NCI-H2196 (cell line): ENCODE measurements at regions not wholly inside any gene's neighbourhood (a gene's known extent, or its start where the extent isn't known, plus 50 kb on each side); places are given as distances from the start of the nearest gene placed in this dataset.
"Not testable (repeated sequence)": the region's sequence is repeated elsewhere in the genome, so short reads cannot be mapped to it uniquely, and the experiment has no call there.

Experiments
- DNase-seq: peaks from one replicate; lab custom pipeline; 2025; ENCODE audit not compliant: unreplicated experiment; lab: John Stamatoyannopoulos, UW

DNA sequence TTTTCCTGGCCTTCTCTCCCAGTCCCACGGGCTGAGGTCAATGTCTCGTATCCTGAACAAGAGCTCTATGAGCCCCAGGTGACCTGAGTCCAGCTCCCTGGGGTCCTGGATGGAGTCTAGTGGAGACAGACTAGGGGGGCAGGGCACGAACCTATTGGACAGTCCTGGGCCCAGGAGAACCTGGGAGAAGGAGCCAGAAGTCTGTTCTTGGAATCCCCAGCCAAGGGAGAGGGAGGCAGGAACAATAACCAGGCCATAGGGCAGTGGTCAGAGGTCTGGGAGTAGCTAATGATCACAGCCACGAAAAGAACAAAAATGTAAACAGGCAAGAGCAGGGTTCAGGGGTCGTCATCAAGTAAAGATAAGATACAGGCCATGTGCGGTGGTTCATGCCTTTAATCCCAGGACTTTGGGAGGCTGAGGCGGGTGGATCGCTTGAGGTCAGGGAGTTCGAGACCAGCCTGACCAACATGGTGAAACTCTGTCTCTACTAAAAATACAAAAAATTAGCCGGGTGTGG is 60.8 kb downstream of the COPRS start:
- DNase-seq, result no peak

DNA sequence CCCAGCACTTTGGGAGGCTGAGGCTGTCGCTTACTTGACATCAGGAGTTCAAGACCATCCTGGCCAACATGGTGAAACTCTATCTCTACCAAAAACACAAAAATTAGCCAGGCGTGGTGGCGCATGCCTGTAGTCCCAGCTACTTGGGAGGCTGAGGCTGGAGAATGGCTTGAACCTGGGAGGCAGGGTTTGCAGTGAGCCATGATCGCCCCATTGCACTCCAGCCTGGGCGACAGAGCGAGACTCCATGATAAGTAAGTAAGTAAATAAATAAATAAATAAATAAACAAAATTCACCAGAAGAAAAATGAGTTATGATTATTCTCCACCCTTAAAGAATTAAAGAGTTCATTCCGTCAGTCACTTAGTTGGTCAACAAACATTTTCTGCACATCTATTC is 63.1 kb downstream of the COPRS start:
- not testable (repeated sequence) for DNase-seq

DNA sequence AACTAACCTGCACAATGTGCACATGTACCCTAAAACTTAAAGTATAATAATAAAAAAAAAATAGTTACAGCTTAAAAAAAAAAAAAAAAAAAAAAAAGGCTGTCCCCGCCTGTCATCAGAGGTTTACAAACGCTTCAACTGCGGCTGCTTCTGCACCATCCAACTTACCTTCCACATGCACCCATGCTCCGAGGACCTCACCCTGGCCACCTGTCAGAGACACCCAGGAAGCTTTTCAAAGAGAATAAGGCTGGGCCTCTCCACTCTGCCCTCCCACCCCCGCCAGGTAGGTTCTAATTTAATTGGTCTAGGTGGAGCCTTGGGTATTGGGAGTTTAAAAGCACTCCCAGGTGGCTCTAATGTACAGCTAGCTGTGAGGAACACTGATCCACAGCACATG is 64.9 kb downstream of the COPRS start:
- no peak for DNase-seq

DNA sequence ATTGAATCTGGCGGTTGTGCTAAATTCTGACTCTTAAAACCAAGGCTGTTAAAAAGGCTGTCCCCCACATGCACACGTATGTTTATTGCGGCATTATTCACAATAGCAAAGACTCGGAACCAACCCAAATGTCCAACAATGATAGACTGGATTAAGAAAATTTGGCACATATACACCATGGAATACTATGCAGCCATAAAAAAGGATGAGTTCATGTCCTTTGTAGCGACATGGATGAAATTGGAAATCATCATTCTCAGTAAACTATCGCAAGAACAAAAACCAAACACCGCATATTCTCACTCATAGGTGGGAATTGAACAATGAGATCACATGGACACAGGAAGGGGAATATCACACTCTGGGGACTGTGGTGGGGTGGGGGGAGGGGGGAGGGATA is 65.4 kb downstream of the COPRS start:
- DNase-seq, result not testable (repeated sequence)

DNA sequence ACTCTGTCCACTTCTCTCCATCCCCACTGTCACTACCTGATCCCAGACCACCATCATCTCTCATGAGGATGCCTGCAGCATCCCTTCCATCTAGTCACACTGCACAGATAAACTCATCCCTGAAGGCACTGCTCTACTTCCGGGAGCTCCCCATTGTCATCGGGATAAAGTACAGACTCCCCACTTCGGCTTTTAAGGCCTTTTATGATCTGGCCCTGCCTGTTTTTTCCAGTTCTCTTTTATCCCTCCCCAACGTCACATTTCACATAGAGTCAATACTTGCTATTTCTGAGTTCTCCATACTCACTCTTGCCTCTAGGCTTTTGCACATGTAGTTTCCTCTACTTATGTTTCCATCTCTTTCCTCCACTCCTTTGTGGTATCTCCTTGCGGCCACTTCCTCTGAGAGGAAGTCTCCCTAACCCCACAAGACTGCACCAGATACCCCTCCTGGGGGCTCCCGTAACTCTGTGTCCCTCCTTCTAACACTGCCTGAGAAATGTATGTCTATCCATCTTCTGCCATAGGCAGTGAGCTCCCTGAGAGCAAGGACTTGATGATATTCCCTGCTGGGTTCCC is 66.9 kb downstream of the COPRS start:
- DNase-seq, result no peak

DNA sequence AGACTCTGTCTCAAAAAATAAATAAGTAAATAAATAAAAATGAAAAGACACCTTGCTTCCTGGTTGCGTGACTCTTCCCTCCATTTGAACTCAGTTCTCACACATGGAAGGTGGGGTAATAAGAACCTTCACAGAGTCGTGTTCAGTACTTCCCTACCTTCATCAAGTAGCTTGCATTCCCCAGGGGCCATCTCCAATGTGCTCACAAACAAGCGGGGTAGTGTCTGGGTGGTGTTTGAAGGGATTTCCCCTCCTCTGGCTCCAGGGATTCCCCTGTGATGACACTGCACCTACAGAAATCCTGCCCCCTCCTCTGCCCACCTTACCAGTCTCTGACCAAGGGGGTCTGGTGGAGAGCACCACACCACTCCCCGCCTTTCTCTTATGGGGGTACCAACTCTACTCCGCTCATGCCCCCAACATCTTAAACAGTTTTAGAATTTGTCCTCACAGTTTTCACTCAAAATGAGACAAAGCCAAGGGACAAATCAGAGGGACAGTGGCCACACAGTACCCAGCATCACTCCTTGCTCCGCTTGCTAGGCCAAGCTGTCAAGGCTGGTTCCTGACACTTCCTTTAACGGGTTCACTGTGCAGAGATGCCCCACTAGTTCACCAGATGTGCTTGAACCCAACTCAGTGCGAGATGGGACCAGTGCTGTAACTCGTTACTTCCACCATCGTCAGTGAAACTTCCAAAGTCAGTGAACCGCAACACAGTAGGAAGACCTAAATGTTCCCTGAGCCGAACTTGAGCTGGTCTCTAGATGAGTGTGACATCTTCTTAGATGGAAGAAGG is 69.1 kb downstream of the COPRS start:
- no peak for DNase-seq

DNA sequence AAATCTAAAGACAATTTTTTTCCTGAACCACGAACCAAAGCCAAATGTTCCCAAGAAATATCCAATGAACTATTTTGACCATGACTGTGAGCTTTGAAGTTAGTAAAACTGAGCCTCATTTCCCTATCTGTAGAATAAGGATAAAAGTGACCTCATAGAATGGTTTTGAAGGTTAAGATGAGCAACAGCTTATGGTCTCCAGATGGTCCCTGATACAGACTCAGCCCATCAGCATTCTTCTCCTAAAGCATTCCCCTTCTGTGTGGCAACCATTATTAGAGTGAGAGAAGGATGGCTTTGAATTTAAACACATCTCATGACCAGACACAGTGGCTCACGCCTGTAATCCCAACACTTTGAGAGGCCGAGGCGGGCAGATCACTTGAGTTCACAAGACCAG is 70.1 kb downstream of the COPRS start:
- no peak for DNase-seq

DNA sequence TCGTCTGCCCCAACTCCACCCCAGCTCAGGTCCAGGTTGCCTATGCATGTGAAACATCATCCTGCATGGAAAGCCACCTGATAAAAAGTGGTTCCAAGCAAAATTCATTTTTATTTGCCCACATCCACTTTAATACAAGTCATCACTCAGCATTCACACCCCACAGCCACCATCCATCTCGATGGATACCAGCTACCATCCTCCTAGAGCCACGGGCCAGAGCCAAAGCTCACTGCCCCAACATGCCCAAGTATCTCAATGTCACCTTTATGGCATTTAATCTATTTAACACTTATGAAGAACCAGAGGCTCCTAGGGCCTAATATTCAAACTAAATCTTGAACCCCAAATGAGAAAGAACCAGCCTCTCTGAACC is 70.5 kb downstream of the COPRS start:
- DNase-seq, result no peak

DNA sequence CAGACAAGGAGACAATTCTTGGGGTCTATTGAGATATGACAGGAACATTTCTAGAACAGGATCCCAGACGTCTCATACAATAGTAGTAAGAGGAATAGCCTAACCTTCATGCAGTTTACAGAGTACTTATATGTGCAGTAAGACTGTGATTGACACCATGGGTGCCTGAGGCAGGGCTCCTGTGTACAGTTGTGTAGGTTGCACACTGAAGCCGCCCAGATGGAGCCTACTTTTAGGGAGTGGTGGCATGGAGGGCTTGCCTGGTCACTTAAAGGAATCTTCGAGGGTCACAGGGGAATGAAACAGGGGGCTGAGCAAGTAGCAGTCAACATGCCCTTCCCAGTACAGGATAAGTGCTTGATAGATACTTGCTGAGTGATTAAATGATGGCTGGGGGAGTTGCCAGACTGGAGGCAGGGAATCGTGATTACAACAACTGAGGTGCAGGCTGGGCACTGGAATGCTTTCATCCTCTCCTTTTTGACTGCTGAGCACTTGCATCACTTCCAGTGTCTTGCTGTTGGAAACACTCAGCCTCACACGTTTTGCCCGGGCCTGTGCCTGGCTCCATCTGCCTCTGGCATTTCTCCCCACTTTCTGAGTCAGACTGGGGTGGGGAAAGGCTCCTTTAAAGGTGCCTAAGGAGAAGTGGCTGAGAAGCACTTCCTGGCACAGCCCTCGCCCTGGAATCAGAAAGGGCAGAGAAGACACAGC is 71.0 kb downstream of the COPRS start:
- no peak for DNase-seq

DNA sequence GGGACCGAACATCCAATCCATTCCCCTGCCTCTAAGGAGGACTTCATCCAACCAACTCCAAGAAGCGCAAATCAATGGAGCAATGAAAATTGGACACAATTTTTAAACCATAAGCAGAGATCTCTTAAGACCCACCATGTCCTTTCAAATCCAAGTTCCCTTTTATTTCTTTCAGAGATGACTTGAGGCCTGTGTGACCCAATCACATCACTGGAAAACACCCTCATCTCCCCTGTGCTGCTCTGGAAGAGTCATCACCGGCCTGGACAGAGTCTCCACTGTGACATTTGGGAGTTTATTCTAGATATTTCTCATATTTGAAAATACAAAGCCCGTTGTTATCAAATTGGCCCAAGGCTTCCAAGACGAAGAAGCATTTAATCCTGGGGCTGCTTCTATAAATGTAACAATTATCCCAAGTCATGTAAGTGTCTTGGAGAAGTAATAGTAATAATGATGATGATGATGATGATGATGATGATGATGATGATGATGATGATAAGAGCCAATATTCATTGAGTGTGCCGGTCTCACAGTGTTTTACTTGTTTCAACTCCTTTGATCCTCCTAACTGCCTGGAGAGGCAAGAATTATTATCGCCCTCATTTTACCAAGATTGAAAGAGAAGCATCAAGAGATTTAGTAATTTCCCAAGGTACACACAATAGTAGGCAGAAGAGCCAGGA is 72.1 kb downstream of the COPRS start:
- DNase-seq, result no peak

DNA sequence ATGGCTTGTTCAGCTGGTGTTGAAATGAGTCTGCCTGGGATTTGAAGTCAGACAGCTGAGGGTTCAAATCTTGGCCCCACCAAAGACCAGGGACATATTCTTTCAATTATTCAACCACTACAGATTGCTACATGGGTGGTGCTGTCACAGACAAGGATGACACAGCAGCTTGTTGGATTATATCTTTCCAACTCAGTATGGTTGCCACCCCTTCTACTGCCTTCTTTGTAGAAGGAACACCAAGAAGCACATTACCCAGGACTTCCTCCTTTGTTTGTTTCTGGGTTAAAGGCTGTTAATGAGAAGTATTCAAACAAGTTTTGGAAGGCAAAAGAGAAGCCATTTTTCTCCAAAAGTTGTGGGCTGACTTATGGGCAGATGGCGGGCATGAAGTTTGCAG is 78.6 kb downstream of the COPRS start:
- no peak for DNase-seq

DNA sequence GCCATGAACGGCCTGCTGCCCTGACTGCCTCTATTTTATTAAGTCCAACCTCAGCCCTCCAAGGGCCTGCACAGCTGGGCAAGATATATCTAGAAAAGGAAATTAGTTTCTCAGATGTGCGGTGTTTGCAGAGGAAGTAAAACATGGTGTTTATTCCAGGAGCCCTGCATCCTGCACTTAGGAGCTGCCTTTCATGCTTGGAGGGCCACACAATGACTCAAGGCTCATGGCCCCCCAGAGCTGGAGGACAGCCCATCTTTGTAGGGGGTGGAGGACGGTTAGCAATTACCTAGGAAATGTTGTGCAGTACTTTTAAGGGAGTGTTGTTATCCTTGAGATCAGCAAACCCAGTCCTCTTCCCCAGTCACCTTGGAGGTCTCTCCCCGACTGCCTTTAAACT is 80.5 kb downstream of the COPRS start:
- DNase-seq, result no peak

DNA sequence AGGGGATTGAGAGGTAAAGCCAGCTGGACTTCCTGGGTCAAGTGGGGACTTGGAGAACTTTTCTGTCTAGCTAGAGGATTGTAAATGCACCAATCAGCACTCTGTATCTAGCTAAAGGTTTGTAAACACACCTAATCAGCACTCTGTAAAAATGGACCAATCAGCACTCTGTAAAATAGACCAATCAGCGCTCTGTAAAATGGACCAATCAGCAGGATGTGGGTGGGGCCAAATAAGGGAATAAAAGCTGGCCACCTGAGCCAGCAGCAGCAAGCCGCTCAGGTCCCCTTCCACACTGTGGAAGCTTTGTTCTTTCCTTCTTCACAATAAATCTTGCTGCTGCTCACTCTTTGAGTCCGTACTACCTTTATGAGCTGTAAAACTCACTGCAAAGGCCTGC is 87.7 kb downstream of the COPRS start:
- DNase-seq, result not testable (repeated sequence)

DNA sequence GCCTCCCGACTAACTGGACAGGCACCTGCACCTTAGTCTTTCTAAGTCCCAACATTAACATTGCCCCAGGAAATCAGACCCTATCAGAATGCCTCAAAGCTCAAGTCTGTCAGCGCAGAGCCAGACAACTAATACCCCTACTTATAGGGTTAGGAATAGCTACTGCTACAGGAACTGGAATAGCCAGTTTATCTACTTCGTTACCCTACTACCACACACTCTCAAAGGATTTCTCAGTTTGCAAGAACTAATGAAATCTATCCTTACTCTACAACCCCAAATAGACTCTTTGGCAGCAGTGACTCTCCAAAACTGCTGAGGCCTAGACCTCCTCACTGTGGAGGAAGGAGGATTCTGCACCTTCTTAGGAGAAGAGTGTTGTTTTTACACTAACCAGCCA is 88.5 kb downstream of the COPRS start:
- DNase-seq, result not testable (repeated sequence)

DNA sequence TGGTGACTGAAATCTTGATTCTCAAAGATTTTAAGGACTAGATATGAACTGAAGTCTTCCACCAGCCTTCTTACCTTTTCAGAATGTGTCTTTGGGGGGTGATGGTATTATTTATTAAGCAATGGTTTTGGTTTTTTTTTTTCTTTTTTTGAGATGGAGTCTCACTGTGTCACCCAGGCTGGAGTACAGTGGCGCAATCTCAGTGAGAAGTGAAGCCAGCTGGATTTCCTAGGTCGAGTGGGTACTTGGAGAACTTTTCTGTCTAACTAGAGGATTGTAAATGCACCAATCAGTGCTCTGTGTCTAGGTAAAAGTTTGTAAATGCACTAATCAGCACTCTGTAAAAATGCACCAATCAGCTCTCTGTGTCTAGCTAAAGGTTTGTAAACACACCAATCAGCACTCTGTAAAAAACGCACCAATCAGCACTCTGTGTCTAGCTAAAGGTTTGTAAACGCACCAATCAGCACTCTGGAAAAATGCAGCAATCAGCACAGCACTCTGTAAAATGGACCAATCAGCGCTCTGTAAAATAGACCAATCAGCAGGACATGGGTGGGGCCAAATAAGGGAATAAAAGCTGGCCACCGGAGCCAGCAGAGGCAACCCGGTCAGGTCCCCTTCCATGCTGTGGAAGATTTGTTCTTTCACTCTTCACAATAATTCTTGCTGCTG is 97.1 kb downstream of the COPRS start:
- DNase-seq, result not testable (repeated sequence)

DNA sequence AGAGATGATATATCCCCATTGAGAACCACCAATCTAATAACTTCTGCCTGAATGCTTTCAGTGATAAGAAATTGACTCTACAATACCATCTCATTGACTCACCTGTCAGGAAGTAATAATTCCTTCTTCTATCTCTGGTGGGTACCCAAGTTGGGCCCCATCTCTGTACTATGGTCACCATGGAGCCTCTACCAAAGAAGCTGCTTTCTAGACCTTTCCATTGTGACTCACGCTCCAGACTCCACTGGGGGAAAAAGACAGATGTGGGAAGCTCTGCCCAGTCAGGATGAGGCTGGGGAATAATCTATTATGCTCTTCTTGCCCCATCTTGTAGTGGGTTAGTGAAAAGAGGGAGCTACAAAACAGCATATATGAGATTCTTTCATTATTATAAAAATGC is 100.4 kb downstream of the COPRS start:
- no peak for DNase-seq

DNA sequence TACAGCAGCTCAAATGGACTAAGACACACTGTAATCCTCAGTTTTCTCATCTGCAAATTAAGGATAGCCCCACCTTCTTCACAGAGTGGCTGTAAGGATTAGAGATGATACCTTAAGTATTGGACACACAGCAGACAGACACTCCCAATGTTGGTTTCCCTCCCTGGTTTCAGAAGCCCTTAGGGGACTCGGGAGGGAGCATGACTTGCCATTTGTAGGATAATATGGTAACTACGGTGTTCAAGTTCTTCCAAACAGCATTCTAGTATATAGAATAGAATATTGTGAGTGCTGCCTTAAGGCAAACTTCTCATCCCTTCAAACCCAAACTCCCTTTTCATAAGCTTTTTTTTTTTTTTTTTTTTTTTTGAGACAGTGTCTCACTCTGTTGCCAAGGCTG is 101.9 kb downstream of the COPRS start:
- no peak for DNase-seq

DNA sequence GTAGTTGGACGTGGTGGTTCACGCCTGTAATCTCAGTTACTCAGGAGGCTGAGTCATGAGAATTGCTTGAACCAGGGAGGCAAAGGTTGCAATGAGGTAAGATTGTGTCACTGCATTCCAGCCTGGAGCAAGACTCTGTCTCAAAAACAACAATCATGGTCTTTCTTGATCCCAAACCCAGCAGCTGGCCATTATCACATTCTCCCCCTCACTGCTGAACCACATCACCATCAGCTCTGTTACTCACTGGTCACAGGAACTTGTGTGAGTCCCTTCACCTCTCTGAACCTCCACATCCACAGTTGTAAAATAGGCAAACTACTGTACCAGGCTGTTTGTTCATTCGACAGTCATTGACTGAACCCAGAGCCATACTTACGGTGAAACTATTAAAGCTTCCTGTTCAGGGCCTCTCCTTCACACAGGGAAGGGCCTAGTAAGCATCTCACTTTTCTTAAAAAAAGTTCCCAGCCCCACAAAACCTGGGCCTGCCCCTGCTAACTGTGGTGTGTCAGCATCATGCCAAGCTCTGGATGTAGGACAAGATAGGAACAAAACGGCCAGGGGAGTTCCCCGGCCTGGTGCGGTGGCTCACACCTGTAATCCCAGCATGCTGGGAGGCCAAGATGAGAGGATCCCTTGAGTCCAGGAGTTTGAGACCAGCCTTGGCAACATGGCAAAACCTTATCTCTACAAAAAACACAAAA is 104.7 kb downstream of the COPRS start:
- DNase-seq, result no peak

DNA sequence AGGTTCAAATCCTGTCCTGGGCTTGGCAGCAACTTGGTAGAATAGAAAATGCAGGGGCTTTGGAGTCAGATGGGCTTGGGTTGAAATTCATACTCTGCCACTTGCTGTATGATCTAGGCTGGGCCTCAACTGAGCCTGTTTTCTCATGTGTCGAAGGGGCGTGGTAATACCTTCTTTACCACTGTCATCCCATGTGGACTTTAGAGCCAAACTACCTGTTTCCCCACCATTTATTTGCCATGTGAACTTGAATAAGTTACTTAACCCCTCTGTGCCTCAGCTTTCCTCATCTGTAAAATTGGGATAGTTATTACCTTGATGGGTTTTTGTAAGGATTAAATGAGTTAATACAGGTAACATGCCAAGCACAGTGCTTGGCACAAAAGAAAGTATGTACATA is 106.0 kb downstream of the COPRS start:
- DNase-seq, result no peak

DNA sequence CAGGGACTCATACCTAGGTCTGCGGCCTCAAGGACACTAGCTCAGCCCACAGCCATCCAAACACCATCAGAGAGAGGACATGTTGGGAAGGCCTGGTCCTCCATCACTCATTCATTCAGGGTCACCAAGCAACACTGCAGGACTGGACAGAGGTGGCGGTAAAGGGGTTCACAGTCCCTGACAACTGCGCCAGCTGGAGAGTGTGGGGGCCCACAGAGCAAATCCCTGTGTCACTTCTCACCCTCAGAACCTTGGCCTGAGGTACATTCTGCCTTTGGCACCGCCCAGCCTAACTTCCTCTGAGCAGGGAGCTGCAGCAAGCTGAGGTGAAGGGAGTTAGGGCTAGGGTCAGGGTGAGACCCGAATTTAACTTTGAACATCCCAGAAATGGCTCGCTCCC is 106.5 kb downstream of the COPRS start:
- no peak for DNase-seq
